ENCODE measurements at regions not wholly inside any gene's neighbourhood (a gene's known extent, or its start where the extent isn't known, plus 50 kb on each side); places are given as distances from the start of the nearest gene placed in this dataset.
"Not testable (repeated sequence)": the region's sequence is repeated elsewhere in the genome, so short reads cannot be mapped to it uniquely, and the experiment has no call there.

DNA sequence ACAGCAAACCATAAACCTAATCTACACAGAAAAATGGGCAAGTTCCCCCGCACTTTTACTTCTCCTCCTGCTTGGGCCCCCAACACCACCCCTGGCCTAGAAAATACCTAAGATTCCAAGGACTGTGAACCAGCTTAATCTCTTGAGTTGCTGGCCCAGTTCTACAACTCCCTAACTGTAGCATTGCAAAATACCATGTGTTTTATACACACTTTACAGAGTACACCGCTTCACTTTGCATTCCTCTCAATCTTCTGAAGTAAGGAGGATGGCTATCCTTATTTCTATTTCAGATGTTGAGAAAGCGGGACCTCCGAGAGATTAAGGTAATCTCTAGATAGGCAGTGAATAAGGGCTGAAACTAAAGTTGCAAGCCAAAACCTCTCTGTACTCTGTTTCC lies 408.3 kb upstream of the NR5A2 start:
- Histone ChIP-seq H3K4me3 (no peak overlapping the region), H3K36me3 (no peaks in the 10 kb centered on the region), H3K27ac (no peak overlapping the region), H3K9me3 (no peaks in the 10 kb centered on the region), H3K4me1 (no peaks in the 10 kb centered on the region), H3K27me3 (no peaks in the 10 kb centered on the region)
- intact Hi-C loops (cut with DNase I), result no loop called here
- TF ChIP-seq CTCF (IDR thresholded peaks at IDR 0.05), result no peak
- DNase-seq (ENCODE audit: low spot score in 2 of 2), result no peak

DNA sequence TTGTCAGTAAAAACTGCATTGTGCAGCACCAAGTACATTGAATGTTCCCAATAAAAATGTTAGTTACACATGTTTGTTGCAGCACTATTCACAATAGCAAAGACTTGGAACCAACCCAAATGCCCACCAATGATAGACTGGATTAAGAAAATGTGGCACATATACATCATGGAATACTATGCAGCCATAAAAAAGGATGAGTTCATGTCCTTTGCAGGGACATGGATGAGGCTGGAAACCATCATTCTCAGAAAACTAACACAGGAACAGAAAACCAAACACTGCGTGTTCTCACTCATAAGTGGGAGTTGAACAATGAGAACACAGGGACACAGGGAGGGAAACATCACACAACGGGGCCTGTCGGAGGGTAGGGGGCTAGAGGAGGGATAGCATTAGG lies 401.3 kb upstream of the NR5A2 start:
- H3K27me3 ChIP-seq; H3K9me3 ChIP-seq; H3K36me3 ChIP-seq; H3K4me1 ChIP-seq; DNase-seq (ENCODE audit: low spot score in 2 of 2); H3K27ac ChIP-seq; intact Hi-C loops (cut with DNase I); H3K4me3 ChIP-seq: not testable (repeated sequence)

- no peaks in the 10 kb centered on the region for H3K27me3 ChIP-seq
- no peak overlapping the region for H3K4me3 ChIP-seq
- H3K4me1 ChIP-seq, result no peaks in the 10 kb centered on the region
- H3K36me3 ChIP-seq, result no peaks in the 10 kb centered on the region
- H3K9me3 ChIP-seq, result no peaks in the 10 kb centered on the region
- no peak overlapping the region for H3K27ac ChIP-seq
- TF ChIP-seq CTCF (IDR thresholded peaks at IDR 0.05), result no peak
- intact Hi-C loops (cut with DNase I), result no loop called here
- no peak for DNase-seq (ENCODE audit: low spot score in 2 of 2)
Measured at GRCh38 chr1:199629624-199630023, 397.9 kb upstream of the NR5A2 start.

DNA sequence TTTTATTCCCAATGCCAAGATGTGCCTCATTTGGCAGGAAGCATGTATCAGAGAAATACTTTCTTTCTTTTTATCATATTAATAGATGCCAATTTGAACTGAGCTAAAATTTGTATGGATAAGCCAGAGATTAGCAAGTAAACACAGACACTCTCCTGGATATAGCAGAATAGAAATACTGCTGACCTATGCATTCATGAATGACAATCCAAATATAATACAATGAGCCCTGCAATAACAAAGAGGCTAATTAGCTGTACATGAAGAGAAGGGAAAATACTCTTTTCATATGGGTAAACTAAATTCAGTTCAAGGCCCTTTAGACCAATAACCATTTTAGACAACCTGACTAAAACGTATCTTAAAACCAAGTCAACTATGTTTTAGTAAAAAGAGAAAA lies 388.1 kb upstream of the NR5A2 start:
- Histone ChIP-seq H3K9me3 (no peaks in the 10 kb centered on the region), H3K36me3 (no peaks in the 10 kb centered on the region), H3K4me3 (no peak overlapping the region), H3K4me1 (no peaks in the 10 kb centered on the region), H3K27me3 (no peaks in the 10 kb centered on the region), H3K27ac (no peak overlapping the region)
- no peak for TF ChIP-seq CTCF (IDR thresholded peaks at IDR 0.05)
- no peak for DNase-seq (ENCODE audit: low spot score in 2 of 2)
- intact Hi-C loops (cut with DNase I), result no loop called here

- no peak overlapping the region for H3K27ac ChIP-seq
- no peak overlapping the region for H3K4me3 ChIP-seq
- H3K36me3 ChIP-seq, result no peaks in the 10 kb centered on the region
- intact Hi-C loops (cut with DNase I), result no loop called here
- H3K4me1 ChIP-seq, result no peaks in the 10 kb centered on the region
- no peaks in the 10 kb centered on the region for H3K9me3 ChIP-seq
- no peak for TF ChIP-seq CTCF (IDR thresholded peaks at IDR 0.05)
- DNase-seq (ENCODE audit: low spot score in 2 of 2), result no peak
- no peaks in the 10 kb centered on the region for H3K27me3 ChIP-seq
Measured at GRCh38 chr1:199641531-199641930, 386.0 kb upstream of the NR5A2 start.

DNA sequence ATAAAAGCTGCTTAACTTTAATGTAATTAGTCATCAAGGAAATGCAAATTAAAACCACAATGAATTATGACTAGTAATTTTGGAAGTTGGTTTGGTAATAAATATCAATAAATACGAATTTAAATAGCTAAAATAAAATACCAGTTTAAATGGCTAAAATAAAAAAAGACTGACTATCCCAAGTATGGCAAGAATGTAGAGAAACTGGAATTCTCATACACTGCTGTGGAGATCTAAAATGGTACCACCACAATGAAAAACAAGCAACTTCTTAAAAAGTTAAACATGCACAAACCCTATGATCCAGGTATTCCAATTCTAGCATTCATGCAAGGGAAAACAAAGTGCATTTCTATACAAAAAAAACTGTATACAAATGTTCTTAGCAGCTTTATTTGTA lies 382.6 kb upstream of the NR5A2 start:
- no peaks in the 10 kb centered on the region for H3K27me3 ChIP-seq
- TF ChIP-seq CTCF (IDR thresholded peaks at IDR 0.05), result no peak
- H3K36me3 ChIP-seq, result no peaks in the 10 kb centered on the region
- no peak overlapping the region for H3K27ac ChIP-seq
- DNase-seq (ENCODE audit: low spot score in 2 of 2), result no peak
- no peaks in the 10 kb centered on the region for H3K4me1 ChIP-seq
- intact Hi-C loops (cut with DNase I), result no loop called here
- H3K9me3 ChIP-seq, result no peaks in the 10 kb centered on the region
- no peak overlapping the region for H3K4me3 ChIP-seq

All from ascending aorta (tissue), 2 donors.